BJ (cell line): ENCODE measurements at regions not wholly inside any gene's neighbourhood (a gene's known extent, or its start where the extent isn't known, plus 50 kb on each side); places are given as distances from the start of the nearest gene placed in this dataset.

ENCODE experiments used
- CTCF ChIA-PET: fragments of 350-600 bp; formaldehyde crosslinking; extraction: SDS; loops from one replicate; lab custom pipeline; 2021; ENCODE audit warnings: antibody characterized with exemption, inconsistent platforms; lab: Yijun Ruan, JAX
- POLR2A ChIA-PET: fragments of 300-600 bp; sonication (Branson Sonifier 250); formaldehyde crosslinking; extraction: SDS; loops from one replicate; lab custom pipeline; 2021; ENCODE audit warnings: antibody characterized with exemption; lab: Charles Lee
- DNase-seq: peaks from one replicate; pipeline ENCODE4 v3.0.0-alpha.2; 2011; ENCODE audit warnings: low read depth
- H3K27me3 ChIP-seq: 2 replicates; pipeline ENCODE4 v1.6.0; 2011; ENCODE audit warnings: low read length; ENCODE audit not compliant: control insufficient read depth, insufficient read depth
- H3K36me3 ChIP-seq: 2 replicates; pipeline ENCODE4 v1.5.1; 2011; ENCODE audit warnings: low read length; ENCODE audit not compliant: control insufficient read depth, insufficient read depth
- H3K4me3 ChIP-seq: 2 replicates; pipeline ENCODE4 v1.5.1; 2011; ENCODE audit warnings: low read depth, mild to moderate bottlenecking, control low read depth, low read length
- TF ChIP-seq, protein P1 (sequence below): IDR thresholded peaks from 2 replicates; pipeline ENCODE4 v1.5.1; 2011; ENCODE audit warnings: low read depth, mild to moderate bottlenecking, control low read depth, inconsistent platforms, low read length, moderate library complexity; ENCODE audit not compliant: insufficient read depth

DNA sequence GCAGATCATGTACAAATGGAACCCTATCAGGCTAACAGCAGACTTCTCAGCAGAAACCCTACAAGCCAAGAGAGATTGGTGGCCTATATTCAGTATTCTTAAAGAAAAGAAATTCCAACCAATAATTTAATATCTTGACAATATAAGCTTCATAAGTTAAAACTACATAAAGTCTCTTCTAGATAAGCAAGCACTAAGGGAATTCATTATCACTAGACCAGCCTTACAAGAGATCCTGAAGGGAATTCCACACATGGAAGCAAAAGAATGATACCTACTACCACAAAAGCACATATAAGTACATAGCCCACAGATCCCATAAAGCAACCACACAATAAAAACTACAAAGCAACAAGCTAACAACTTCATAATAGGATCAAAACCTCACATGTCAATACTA is 60.4 kb upstream of the SCAF11 start:
- POLR2A ChIA-PET, result no interaction called here
- TF ChIP-seq, protein P1, sequence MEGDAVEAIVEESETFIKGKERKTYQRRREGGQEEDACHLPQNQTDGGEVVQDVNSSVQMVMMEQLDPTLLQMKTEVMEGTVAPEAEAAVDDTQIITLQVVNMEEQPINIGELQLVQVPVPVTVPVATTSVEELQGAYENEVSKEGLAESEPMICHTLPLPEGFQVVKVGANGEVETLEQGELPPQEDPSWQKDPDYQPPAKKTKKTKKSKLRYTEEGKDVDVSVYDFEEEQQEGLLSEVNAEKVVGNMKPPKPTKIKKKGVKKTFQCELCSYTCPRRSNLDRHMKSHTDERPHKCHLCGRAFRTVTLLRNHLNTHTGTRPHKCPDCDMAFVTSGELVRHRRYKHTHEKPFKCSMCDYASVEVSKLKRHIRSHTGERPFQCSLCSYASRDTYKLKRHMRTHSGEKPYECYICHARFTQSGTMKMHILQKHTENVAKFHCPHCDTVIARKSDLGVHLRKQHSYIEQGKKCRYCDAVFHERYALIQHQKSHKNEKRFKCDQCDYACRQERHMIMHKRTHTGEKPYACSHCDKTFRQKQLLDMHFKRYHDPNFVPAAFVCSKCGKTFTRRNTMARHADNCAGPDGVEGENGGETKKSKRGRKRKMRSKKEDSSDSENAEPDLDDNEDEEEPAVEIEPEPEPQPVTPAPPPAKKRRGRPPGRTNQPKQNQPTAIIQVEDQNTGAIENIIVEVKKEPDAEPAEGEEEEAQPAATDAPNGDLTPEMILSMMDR, result no peak
- Histone ChIP-seq H3K36me3 (no peaks in the 10 kb centered on the region), H3K27me3 (no peaks in the 10 kb centered on the region), H3K4me3 (no peak overlapping the region)
- no peak for DNase-seq
- CTCF ChIA-PET, result interaction anchor here (1.5 kb wide), 1 partner anchor 21 kb away, joined by 5 read pairs; no protein-coding TSS in a partner anchor

DNA sequence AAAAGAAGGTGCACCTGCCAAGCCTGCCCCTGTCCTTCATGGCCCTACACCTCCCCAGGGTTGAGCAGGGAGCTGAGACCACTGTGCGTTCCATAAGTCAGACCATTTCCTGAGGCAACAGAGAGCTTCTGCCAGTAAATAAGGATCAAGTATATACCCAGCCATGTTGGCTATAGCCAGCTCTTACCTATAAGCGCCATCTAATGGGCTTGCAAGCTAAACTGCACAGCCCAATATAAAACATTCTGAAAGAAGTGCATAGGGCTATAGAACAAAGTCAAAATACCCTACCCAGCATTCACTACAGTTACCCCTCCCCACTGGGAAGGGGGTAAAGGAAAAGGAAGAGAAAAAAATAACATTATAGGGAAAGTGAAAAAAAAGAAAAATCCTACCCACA is 59.3 kb upstream of the SCAF11 start:
- H3K4me3 ChIP-seq, result no peak overlapping the region
- TF ChIP-seq, protein P1, result no peak
- ChIA-PET POLR2A (no interaction called here), CTCF (no interaction called here)
- no peaks in the 10 kb centered on the region for H3K36me3 ChIP-seq
- DNase-seq, result no peak
- H3K27me3 ChIP-seq, result no peaks in the 10 kb centered on the region

DNA sequence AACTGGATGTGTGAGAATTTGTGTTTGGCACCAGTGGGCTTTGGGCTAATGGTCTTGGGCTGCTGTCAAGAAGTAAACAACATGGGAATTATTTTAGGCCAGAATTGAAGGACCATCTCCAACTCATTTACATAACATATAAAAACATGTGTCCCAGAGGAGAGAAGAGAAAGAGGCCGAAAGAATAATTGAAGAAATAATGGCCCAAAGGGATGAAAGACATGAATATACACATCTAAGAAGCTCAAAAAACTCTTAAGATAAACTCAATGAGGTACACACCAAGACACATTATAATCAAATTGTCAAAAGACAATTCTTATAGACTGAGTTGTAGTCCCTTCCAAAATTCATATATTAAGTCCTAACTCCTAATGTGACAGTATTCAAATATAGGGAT is 56.1 kb upstream of the SCAF11 start:
- DNase-seq, result no peak
- CTCF ChIA-PET, result no interaction called here
- TF ChIP-seq, protein P1, result no peak
- H3K4me3 ChIP-seq, result no peak overlapping the region
- POLR2A ChIA-PET, result no interaction called here
- H3K27me3 ChIP-seq, result no peaks in the 10 kb centered on the region
- no peaks in the 10 kb centered on the region for H3K36me3 ChIP-seq

DNA sequence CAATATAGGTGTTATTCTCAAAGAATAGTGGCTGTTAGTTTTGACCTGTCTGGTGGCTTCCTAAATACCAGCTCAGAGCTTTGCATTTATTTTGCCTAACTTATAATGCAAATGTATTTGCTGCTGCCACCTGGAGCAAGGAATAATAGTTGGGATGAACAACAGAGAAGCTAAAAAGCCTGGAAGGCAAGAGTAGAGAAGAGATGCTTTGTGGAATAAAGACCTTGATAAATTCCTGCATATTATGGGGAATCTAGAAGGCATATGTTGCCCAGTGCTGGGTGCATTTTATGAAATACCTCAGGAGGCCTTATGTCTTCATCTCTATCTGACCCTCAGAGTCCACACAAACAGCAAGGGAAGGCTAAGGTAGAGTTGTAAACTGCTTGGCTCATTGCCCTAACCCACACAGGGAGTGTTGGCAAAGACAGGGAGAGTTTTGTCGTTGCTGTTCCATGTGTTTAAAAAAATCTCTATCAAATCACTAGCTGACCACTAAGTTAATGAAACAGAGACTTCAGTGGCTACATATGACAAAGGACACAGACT is 53.7 kb upstream of the SCAF11 start:
- ChIA-PET POLR2A (no interaction called here), CTCF (no interaction called here)
- TF ChIP-seq, protein P1, result no peak
- Histone ChIP-seq H3K36me3 (no peaks in the 10 kb centered on the region), H3K27me3 (no peaks in the 10 kb centered on the region), H3K4me3 (no peak overlapping the region)
- DNase-seq, result no peak
